Heart left ventricle (tissue), 16 donors: ENCODE measurements at regions not wholly inside any gene's neighbourhood (a gene's known extent, or its start where the extent isn't known, plus 50 kb on each side); places are given as distances from the start of the nearest gene placed in this dataset.

ENCODE experiments used
- ATAC-seq, 4 donors: fragments of 200-7000 bp; cut with Tn5 transposase; one replicate each; pipeline ENCODE4 v1.9.1; 2020 to 2022; ENCODE audit warnings: moderate library complexity in 4 of 4, mild to moderate bottlenecking in 3 of 4, moderate number of reproducible peaks in 1 of 4
- DNase-seq, 5 donors: peaks; one replicate each; pipeline ENCODE4 v3.0.0-alpha.2; 2020
- H3K27ac ChIP-seq, 12 donors: fragments of 200-600 bp; sonication (generic) in 4 of 12; one replicate each; pipeline versions ENCODE4 v1.5.0 to v1.8.0; 2016 to 2022; ENCODE audit warnings: mild to moderate bottlenecking in 2 of 12
- H3K27me3 ChIP-seq, 9 donors: fragments of 200-600 bp; sonication (generic) in 2 of 9; one replicate each; pipeline versions ENCODE4 v1.5.1 to v1.8.0; 2016 to 2022; ENCODE audit warnings: mild to moderate bottlenecking in 3 of 9
- H3K36me3 ChIP-seq, 9 donors: fragments of 200-600 bp; sonication (generic) in 2 of 9; one replicate each; pipeline versions ENCODE4 v1.5.0 to v1.8.0; 2018 to 2022; ENCODE audit warnings: mild to moderate bottlenecking in 2 of 9
- H3K4me1 ChIP-seq, 12 donors: fragments of 200-600 bp; sonication (generic) in 4 of 12; one replicate each; pipeline versions ENCODE4 v1.5.0 to v1.8.0; 2016 to 2022; ENCODE audit warnings: mild to moderate bottlenecking in 3 of 12
- H3K4me3 ChIP-seq, 12 donors: fragments of 200-600 bp; sonication (generic) in 4 of 12; one replicate each; pipeline versions ENCODE4 v1.5.0 to v1.8.0; 2017 to 2022; ENCODE audit warnings: mild to moderate bottlenecking in 9 of 12, moderate library complexity in 4 of 12
- H3K9me3 ChIP-seq, 12 donors: fragments of 200-600 bp; sonication (generic) in 4 of 12; one replicate each; pipeline versions ENCODE4 v1.5.0 to v1.8.0; 2016 to 2022; ENCODE audit warnings: mild to moderate bottlenecking in 1 of 12
- POLR2A ChIP-seq, 2 donors: fragments of 450-650 bp; IDR thresholded peaks; one replicate each; pipeline ENCODE4 v1.6.1; 2017; ENCODE audit warnings: antibody characterized with exemption in 2 of 2, mild to moderate bottlenecking in 2 of 2, moderate library complexity in 2 of 2
- WGBS, 4 donors: extraction: QIAGEN DNeasy Blood & Tissue Kit in 2 of 4; methylation state at CpG; one replicate each; pipeline versions ENCODE4 v1.1.5 to v1.1.7; 2013 to 2018; 5-methylcytosine and 5-hydroxymethylcytosine counted together
- intact Hi-C, 10 donors: fragments of 100-400 bp; cut with DNase I; formaldehyde crosslinking; loops; one replicate each; pipeline versions ENCODE4 v1.11.1 to v1.14.2; 2022
- TF ChIP-seq, protein P1 (sequence below), 12 donors: fragments of 200-600 bp; sonication (generic) in 4 of 12; IDR thresholded peaks; one replicate each; pipeline versions ENCODE4 v1.5.0 to v1.8.0; 2018 to 2022; ENCODE audit warnings: antibody characterized with exemption in 12 of 12, mild to moderate bottlenecking in 5 of 12
- donor health status: ischemic (EF 13 %, LVEDD 7.1; RV severe dilation, severe dysfunction).
- donor health status: healthy with polysubstance abuse.
- donor health status: DM: no; HTN: yes; CAD: no.
- donor health status: DM: no; HTN: no; CAD: no.
- donor health status: ischemic (EF 25% LVEDD 6.9; RV normal size, moderate dysfunction).
- donor health status: ischemic (EF 25% LVEDD 5.7; RV mildly dilated, moderate dysfunction).
- donor health status: healthy.
- donor health status: DM: yes; HTN: yes; CAD: no.
- donor health status: ischemic (EF 35%, LVEDD 5.7; RV mildly dilated, moderate dysfunction).
- donor health status: nonischemic (EF 11% LVEDD 7.7; RV severe dilation, severe dysfunction).
- donor health status: DM: yes; HTN: yes; CAD: no.
- donor health status: PGD.
- donor health status: ischemic (EF 29% LVEDD 5.4; RV normal size, mild dysfunction).
- donor health status: nonischemic (EF 23%, LVEDD 6.1; RV moderate dilation, normal function).

DNA sequence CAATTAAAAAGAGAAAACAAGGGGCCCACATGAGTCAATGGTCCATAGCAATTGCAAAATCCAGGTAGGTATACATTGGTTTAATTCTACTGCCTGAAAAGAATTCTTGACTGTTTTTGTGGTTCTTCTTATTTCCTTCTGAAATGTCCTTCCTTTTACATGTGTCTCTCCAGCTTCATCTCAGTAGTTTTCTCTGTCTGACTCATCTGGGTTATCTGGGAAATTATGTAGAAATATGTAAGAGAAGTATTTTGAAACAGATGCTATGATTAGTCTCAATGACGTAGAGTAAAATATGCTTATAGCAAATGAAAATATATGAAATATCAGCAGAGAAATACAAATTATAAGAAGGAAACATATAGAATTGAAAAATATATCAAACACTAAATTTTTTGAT lies 953.2 kb downstream of the BRINP3 start:
- no peak for ATAC-seq

DNA sequence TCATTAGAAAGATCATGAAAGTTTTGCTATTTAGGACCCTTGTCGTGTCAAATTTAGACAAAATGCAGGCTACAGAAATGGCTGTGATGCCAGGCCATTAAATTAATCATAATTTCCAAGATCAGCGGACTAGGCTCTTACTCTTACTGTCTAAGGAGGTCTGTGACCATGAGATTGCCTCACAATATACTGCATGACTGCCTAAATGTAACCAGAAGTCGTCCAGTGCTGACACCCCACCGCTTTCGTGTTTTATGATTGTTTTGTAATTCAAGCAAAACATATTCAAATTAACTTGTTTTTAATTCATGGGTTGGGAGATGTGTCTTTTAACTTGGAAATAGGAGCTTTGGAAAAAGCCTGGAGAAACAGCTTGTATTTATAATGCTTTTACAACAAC lies 947.5 kb downstream of the BRINP3 start:
- Histone ChIP-seq H3K9me3 (peaks cover 0 to 8% (median 0%) of the 10 kb centered on the region in 12 donors), H3K27ac (no peak overlapping the region), H3K4me1 (no peaks in the 10 kb centered on the region), H3K27me3 (no peaks in the 10 kb centered on the region), H3K36me3 (no peaks in the 10 kb centered on the region), H3K4me3 (no peak overlapping the region)
- ATAC-seq, result no peak
- no peak for DNase-seq
- WGBS, 4 donors, result 64 to 67% (median 65%) methylated on average over 5 of the region's 5 CpGs
- intact Hi-C loops, result no loop called here
- no peak for TF ChIP-seq POLR2A (IDR thresholded peaks at IDR 0.05)
- TF ChIP-seq, protein P1, sequence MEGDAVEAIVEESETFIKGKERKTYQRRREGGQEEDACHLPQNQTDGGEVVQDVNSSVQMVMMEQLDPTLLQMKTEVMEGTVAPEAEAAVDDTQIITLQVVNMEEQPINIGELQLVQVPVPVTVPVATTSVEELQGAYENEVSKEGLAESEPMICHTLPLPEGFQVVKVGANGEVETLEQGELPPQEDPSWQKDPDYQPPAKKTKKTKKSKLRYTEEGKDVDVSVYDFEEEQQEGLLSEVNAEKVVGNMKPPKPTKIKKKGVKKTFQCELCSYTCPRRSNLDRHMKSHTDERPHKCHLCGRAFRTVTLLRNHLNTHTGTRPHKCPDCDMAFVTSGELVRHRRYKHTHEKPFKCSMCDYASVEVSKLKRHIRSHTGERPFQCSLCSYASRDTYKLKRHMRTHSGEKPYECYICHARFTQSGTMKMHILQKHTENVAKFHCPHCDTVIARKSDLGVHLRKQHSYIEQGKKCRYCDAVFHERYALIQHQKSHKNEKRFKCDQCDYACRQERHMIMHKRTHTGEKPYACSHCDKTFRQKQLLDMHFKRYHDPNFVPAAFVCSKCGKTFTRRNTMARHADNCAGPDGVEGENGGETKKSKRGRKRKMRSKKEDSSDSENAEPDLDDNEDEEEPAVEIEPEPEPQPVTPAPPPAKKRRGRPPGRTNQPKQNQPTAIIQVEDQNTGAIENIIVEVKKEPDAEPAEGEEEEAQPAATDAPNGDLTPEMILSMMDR (IDR thresholded peaks at IDR 0.05), result no peak

More for the DNA sequence above, 953.2 kb downstream of the BRINP3 start:
- Histone ChIP-seq H3K36me3 (no peaks in the 10 kb centered on the region), H3K4me1 (no peaks in the 10 kb centered on the region), H3K27ac (no peak overlapping the region), H3K9me3 (peaks cover 0 to 5% (median 0%) of the 10 kb centered on the region in 12 donors), H3K27me3 (no peaks in the 10 kb centered on the region), H3K4me3 (no peak overlapping the region)
- intact Hi-C loops, result no loop called here
- WGBS, 4 donors, result 80 to 88% (median 82%) methylated on average over 1 of the region's 1 CpG
- TF ChIP-seq, protein P1 (IDR thresholded peaks at IDR 0.05), result no peak
- TF ChIP-seq POLR2A (IDR thresholded peaks at IDR 0.05), result no peak
- no peak for DNase-seq

DNA sequence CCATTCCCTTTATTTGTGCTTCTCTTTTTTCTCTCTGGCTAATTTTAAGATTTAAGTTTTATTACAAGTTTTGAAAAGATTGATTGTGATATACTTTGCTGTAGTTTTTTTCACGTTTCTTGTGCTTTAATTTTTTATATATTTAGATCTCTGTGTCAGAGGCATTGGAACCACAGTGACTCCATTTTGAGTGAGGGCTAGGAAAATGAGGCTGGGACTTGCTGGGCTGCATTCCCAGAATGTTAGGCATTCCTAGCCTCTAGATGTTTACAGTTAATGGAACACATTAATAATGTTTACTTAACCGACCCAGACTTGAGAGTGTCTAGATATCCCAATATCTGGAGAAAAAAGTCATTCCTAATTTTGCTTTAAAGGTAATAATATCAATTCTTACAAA lies 939.4 kb downstream of the BRINP3 start:
- Histone ChIP-seq H3K27ac (no peak overlapping the region), H3K4me1 (no peaks in the 10 kb centered on the region), H3K36me3 (no peaks in the 10 kb centered on the region), H3K27me3 (no peaks in the 10 kb centered on the region), H3K4me3 (no peak overlapping the region), H3K9me3 (no peaks in the 10 kb centered on the region)
- no peak for DNase-seq
- no peak for TF ChIP-seq POLR2A (IDR thresholded peaks at IDR 0.05)
- TF ChIP-seq, protein P1 (IDR thresholded peaks at IDR 0.05), result no peak
- 56 to 74% (median 68%) methylated on average over 2 of the region's 2 CpGs for WGBS, 4 donors
- intact Hi-C loops, result no loop called here
- no peak for ATAC-seq

DNA sequence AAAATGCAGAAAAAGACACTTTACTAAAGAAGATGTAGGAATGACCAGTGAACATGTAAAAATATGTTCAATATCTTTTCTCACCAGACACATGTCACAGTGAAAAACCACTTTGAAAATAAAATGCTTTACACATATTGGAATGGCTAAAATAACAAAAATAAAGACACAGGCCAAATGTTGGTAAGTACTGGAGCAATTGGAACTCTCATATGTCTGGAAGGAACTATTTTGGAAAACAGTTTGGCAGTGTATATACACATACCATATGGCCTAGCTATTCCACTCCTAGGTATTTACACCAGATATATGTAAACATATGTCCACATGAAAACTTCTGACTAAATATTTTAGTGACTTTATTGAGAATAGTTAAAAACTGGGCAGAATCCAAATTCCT lies 927.2 kb downstream of the BRINP3 start:
- no peaks in the 10 kb centered on the region for H3K36me3 ChIP-seq
- H3K27ac ChIP-seq, result no peak overlapping the region
- intact Hi-C loops, result no loop called here
- ATAC-seq (no peak), DNase-seq (no peak)
- H3K9me3 ChIP-seq, result no peaks in the 10 kb centered on the region
- TF ChIP-seq, protein P1 (IDR thresholded peaks at IDR 0.05), result no peak
- no peak for TF ChIP-seq POLR2A (IDR thresholded peaks at IDR 0.05)
- H3K27me3 ChIP-seq, result no peaks in the 10 kb centered on the region
- no peak overlapping the region for H3K4me3 ChIP-seq
- no peaks in the 10 kb centered on the region for H3K4me1 ChIP-seq
